GM12878 (cell line): ENCODE measurements at regions not wholly inside any gene's neighbourhood (a gene's known extent, or its start where the extent isn't known, plus 50 kb on each side); places are given as distances from the start of the nearest gene placed in this dataset.

Source experiments
- ATAC-seq: fragments of 200-7000 bp; cut with Tn5 transposase; 3 replicates; pipeline ENCODE4 v1.9.1; 2020; ENCODE audit warnings: mild to moderate bottlenecking, moderate library complexity
- BruUV-seq: library from RNA; stranded (reverse); fragments of 400-500 nt; replicated peaks from 2 replicates; lab custom pipeline; 2021; lab: Mats Ljungman, UMichigan
- CTCF ChIA-PET: fragments of 300-600 bp; sonication (Branson Sonifier 250); formaldehyde crosslinking; extraction: SDS; loops from one replicate; lab custom pipeline; 2021; ENCODE audit warnings: inconsistent platforms; lab: Yijun Ruan, JAX
- POLR2A ChIA-PET: fragments of 350-600 bp; formaldehyde crosslinking; extraction: SDS; loops from one replicate; lab custom pipeline; 2021; ENCODE audit warnings: inconsistent platforms; lab: Charles Lee
- RAD21 ChIA-PET: fragments of 300-600 bp; sonication (Branson Sonifier 250); formaldehyde crosslinking; loops from one replicate; lab custom pipeline; 2023; ENCODE audit warnings: antibody characterized with exemption; ENCODE audit not compliant: unreplicated experiment; lab: Charles Lee
- SMC1A ChIA-PET: fragments of 300-600 bp; sonication (Branson Sonifier 250); formaldehyde crosslinking; loops from one replicate; lab custom pipeline; 2023; ENCODE audit not compliant: unreplicated experiment, uncharacterized antibody; lab: Charles Lee
- DNase-seq: peaks from one replicate; pipeline ENCODE4 v3.0.0-alpha.2; 2011; ENCODE audit warnings: low read depth, low spot score
- FAIRE-seq: peaks from 3 replicates; lab custom pipeline; 2011; peaks lifted over from hg19 to GRCh38; lab: Jason Lieb, UNC
- H2AFZ ChIP-seq: 2 replicates; pipeline ENCODE4 v1.6.0; 2011; ENCODE audit warnings: low read depth, low read length, control low read depth; ENCODE audit not compliant: control insufficient read depth
- H3K27ac ChIP-seq: 2 replicates; pipeline ENCODE4 v1.5.1; 2011; ENCODE audit warnings: control low read depth; ENCODE audit not compliant: control insufficient read depth, insufficient read depth
- H3K27me3 ChIP-seq, 2 experiments: replicated peaks in 1 of 2; 2 replicates each; pipeline versions ENCODE4 v1.6.0 to v1.6.1; 2011; ENCODE audit warnings: low read length in 1 of 2; ENCODE audit not compliant: control insufficient read depth in 2 of 2, insufficient read depth in 2 of 2
- H3K36me3 ChIP-seq, 2 experiments: 2 replicates each; pipeline ENCODE4 v1.5.1; 2011; ENCODE audit warnings: low read length in 1 of 2; ENCODE audit not compliant: control insufficient read depth in 2 of 2, insufficient read depth in 2 of 2
- H3K4me1 ChIP-seq: 2 replicates; pipeline ENCODE4 v1.6.1; 2011; ENCODE audit warnings: mild to moderate bottlenecking, low read length, moderate library complexity, mixed read lengths; ENCODE audit not compliant: control insufficient read depth, insufficient read depth
- H3K4me2 ChIP-seq: 2 replicates; pipeline ENCODE4 v1.6.0; 2011; ENCODE audit warnings: control low read depth; ENCODE audit not compliant: control insufficient read depth, insufficient read depth
- H3K4me3 ChIP-seq: fragments of 200-600 bp; sonication (generic); 2 replicates; pipeline ENCODE4 v1.5.1; 2016
- H3K79me2 ChIP-seq: 2 replicates; pipeline ENCODE4 v1.6.0; 2011; ENCODE audit warnings: low read length; ENCODE audit not compliant: control insufficient read depth, insufficient read depth
- H3K9ac ChIP-seq: 2 replicates; pipeline ENCODE4 v1.8.0; 2011; ENCODE audit warnings: low read length, control low read depth, mixed read lengths; ENCODE audit not compliant: control insufficient read depth, insufficient read depth
- H3K9me3 ChIP-seq: replicated peaks from 3 replicates; pipeline ENCODE4 v1.5.1; 2011; ENCODE audit warnings: mild to moderate bottlenecking, low read length; ENCODE audit not compliant: control insufficient read depth, insufficient read depth
- H4K20me1 ChIP-seq: 2 replicates; pipeline ENCODE4 v1.6.0; 2011; ENCODE audit not compliant: control insufficient read depth, insufficient read depth
- ATF7 ChIP-seq: fragments of 450-650 bp; IDR thresholded peaks from 2 replicates; pipeline ENCODE4 v1.6.1; 2016; ENCODE audit warnings: low read depth, mild to moderate bottlenecking
- BCL11A ChIP-seq: IDR thresholded peaks from 2 replicates; pipeline ENCODE4 v1.6.1; 2011; ENCODE audit warnings: low read depth, low read length
- CREB1 ChIP-seq: IDR thresholded peaks from 2 replicates; pipeline ENCODE4 v1.6.1; 2012; ENCODE audit warnings: low read depth, mild to moderate bottlenecking, inconsistent platforms
- MEF2B ChIP-seq: fragments of 450-650 bp; IDR thresholded peaks from 2 replicates; pipeline ENCODE4 v1.6.1; 2018; ENCODE audit warnings: mild to moderate bottlenecking, moderate library complexity; ENCODE audit not compliant: partially characterized antibody, poor library complexity, severe bottlenecking
- MTA2 ChIP-seq: fragments of 450-650 bp; IDR thresholded peaks from 2 replicates; pipeline ENCODE4 v1.6.1; 2016; ENCODE audit warnings: low read depth, mild to moderate bottlenecking, moderate library complexity
- NFIC ChIP-seq: IDR thresholded peaks from 2 replicates; pipeline ENCODE4 v1.6.1; 2012; ENCODE audit warnings: low read depth, mild to moderate bottlenecking, inconsistent platforms, low read length, moderate library complexity
- NFXL1 ChIP-seq: fragments of 450-650 bp; IDR thresholded peaks from 2 replicates; pipeline ENCODE4 v1.6.1; 2017; ENCODE audit warnings: antibody characterized with exemption, mild to moderate bottlenecking, borderline replicate concordance
- PAX5 ChIP-seq: IDR thresholded peaks from 2 replicates; pipeline ENCODE4 v1.6.1; 2011; ENCODE audit warnings: low read depth, low read length, borderline replicate concordance
- PML ChIP-seq: IDR thresholded peaks from 2 replicates; pipeline ENCODE4 v1.6.1; 2012; ENCODE audit warnings: low read length, inconsistent platforms
- RAD51 ChIP-seq: fragments of 450-650 bp; IDR thresholded peaks from 2 replicates; pipeline ENCODE4 v1.6.1; 2016; ENCODE audit warnings: moderate library complexity, mild to moderate bottlenecking, inconsistent platforms
- RBBP5 ChIP-seq: fragments of 200-600 bp; sonication (generic); conservative IDR thresholded peaks from 2 replicates; pipeline ENCODE4 v1.6.1; 2016
- RUNX3 ChIP-seq: IDR thresholded peaks from 2 replicates; pipeline ENCODE4 v1.6.1; 2012; ENCODE audit warnings: low read length, inconsistent platforms
- SMC3 ChIP-seq: IDR thresholded peaks from 2 replicates; pipeline ENCODE4 v1.6.1; 2011; ENCODE audit warnings: low read length, improper control_type of control experiment, borderline replicate concordance
- WGBS: methylation state at CpG from one replicate; pipeline ENCODE4 v1.1.6; 2016; ENCODE audit warnings: low lambda C conversion rate; ENCODE audit not compliant: insufficient replicate concordance, insufficient coverage; ENCODE audit errors: missing lambda C conversion rate; 5-methylcytosine and 5-hydroxymethylcytosine counted together
- in situ Hi-C: fragments of 300-500 bp; cut with MboI; formaldehyde crosslinking; loops from 9 replicates; pipeline ENCODE4 v1.14.3; 2018; ENCODE audit warnings: mixed read lengths
- intact Hi-C: fragments of 100-400 bp; cut with micrococcal nuclease; formaldehyde crosslinking; loops from one replicate; pipeline ENCODE4 v1.14.2; 2022; ENCODE audit not compliant: unreplicated experiment
- TF ChIP-seq, protein P1 (sequence below): fragments of 450-650 bp; IDR thresholded peaks from 2 replicates; pipeline ENCODE4 v1.6.1; 2016; ENCODE audit warnings: mild to moderate bottlenecking

- 30% methylated on average over 3 of the region's 3 CpGs for WGBS
- FAIRE-seq: no peak
- ChIA-PET CTCF (no interaction called here), RAD21 (no interaction called here), POLR2A (no interaction called here), SMC1A (interaction anchor here (0.6 kb wide), 1 partner anchor 264 kb away, joined by 4 read pairs; no protein-coding TSS in a partner anchor)
- H3K36me3 ChIP-seq: no peaks in the 10 kb centered on the region
- H2AFZ ChIP-seq: no peak overlapping the region
- no peak for DNase-seq
- no peak overlapping the region for H3K4me3 ChIP-seq
- no peaks in the 10 kb centered on the region for H3K4me1 ChIP-seq
- TF ChIP-seq PML: no peak
- no peak overlapping the region for H3K27ac ChIP-seq
- no peaks in the 10 kb centered on the region for H3K79me2 ChIP-seq
- BruUV-seq: no TSS peak
- H3K27me3 ChIP-seq: no peaks in the 10 kb centered on the region
- in situ Hi-C loops: no loop called here
- ATAC-seq: no peak
- H3K9ac ChIP-seq: no peak overlapping the region
- no peak overlapping the region for H3K4me2 ChIP-seq
- no peaks in the 10 kb centered on the region for H3K9me3 ChIP-seq
- no peaks in the 10 kb centered on the region for H4K20me1 ChIP-seq
- intact Hi-C loops: no loop called here
Measured at GRCh38 chr3:176561826-176562225, 635.5 kb downstream of the TBL1XR1 start.

DNA sequence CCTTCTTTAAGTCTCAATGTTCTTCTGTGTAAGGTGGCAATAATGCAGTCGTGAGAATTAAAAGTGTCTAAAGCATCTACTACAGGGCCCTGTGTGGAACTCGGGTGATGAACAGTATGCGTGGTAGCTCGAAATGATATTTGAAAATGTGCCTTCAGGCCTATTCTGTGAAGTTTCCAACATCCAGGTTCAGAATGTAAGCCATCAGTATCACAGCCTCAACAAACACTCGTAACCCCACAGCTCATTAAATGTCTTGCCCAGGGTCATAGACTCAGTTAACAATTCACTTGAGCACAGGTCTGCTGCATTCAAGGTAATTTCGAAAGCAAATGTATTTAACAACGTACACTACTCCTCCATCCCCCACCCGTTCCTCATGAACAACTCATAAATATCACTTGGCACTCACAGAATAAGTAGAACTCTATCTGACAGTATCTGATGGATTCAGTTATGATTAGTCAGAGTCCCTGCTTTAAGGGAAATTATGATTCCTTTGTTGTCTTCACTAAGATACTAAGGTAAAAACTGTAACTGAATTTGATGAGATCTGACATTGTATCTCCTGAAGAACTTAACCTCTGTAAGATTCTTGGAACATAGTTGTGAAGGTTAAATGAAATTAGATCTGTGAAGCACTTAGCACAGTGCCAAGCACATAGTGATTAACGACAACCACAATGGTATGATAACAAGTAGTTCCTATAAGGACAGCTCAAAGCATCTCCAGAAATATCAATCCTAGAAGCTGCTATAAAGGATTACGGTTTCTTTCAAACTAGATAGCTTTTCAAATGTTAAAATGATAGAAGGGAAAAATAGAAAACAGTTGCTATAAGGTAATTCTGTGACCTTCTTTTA, 642.3 kb downstream of the TBL1XR1 start:
- SMC1A ChIA-PET: no interaction called here
- H3K27ac ChIP-seq: no peak overlapping the region
- no peaks in the 10 kb centered on the region for H3K4me1 ChIP-seq
- H3K4me2 ChIP-seq: no peak overlapping the region
- H3K79me2 ChIP-seq: no peaks in the 10 kb centered on the region
- H3K36me3 ChIP-seq: no peaks in the 10 kb centered on the region
- 14% methylated on average over 10 of the region's 10 CpGs for WGBS
- no peaks in the 10 kb centered on the region for H3K27me3 ChIP-seq
- H3K4me3 ChIP-seq: no peak overlapping the region
- RAD21 ChIA-PET: no interaction called here
- intact Hi-C loops (no loop called here), in situ Hi-C loops (no loop called here)
- H3K9me3 ChIP-seq: no peaks in the 10 kb centered on the region
- H4K20me1 ChIP-seq: no peaks in the 10 kb centered on the region
- POLR2A ChIA-PET: no interaction called here
- FAIRE-seq (no peak), ATAC-seq (no peak), DNase-seq (no peak)
- BruUV-seq: no TSS peak
- no peak overlapping the region for H2AFZ ChIP-seq
- no peak overlapping the region for H3K9ac ChIP-seq
- CTCF ChIA-PET: no interaction called here
- TF ChIP-seq MTA2 (no peak), NFIC (no peak), CREB1 (no peak), NFXL1 (no peak), ATF7 (no peak), RAD51 (no peak), BCL11A (no peak), MEF2B (no peak), RUNX3 (no peak), PAX5 (no peak), RBBP5 (no peak), SMC3 (no peak)
- TF ChIP-seq, protein P1, sequence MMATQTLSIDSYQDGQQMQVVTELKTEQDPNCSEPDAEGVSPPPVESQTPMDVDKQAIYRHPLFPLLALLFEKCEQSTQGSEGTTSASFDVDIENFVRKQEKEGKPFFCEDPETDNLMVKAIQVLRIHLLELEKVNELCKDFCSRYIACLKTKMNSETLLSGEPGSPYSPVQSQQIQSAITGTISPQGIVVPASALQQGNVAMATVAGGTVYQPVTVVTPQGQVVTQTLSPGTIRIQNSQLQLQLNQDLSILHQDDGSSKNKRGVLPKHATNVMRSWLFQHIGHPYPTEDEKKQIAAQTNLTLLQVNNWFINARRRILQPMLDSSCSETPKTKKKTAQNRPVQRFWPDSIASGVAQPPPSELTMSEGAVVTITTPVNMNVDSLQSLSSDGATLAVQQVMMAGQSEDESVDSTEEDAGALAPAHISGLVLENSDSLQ: no peak
